ENCODE measurements at regions not wholly inside any gene's neighbourhood (a gene's known extent, or its start where the extent isn't known, plus 50 kb on each side); places are given as distances from the start of the nearest gene placed in this dataset.

- ChIA-PET CTCF (no interaction called here), POLR2A (no interaction called here)
- no peak overlapping the region for H3K4me3 ChIP-seq (ENCODE audit: low read depth, low read length)
- no peak for DNase-seq (ENCODE audit: low read depth, low spot score)
- TF ChIP-seq CTCF (IDR thresholded peaks at IDR 0.05; ENCODE audit: insufficient read depth, low read length, missing control alignments): no peak
Measured at GRCh38 chr6:120557554-120557953, 776.7 kb downstream of the TBC1D32 start.

DNA sequence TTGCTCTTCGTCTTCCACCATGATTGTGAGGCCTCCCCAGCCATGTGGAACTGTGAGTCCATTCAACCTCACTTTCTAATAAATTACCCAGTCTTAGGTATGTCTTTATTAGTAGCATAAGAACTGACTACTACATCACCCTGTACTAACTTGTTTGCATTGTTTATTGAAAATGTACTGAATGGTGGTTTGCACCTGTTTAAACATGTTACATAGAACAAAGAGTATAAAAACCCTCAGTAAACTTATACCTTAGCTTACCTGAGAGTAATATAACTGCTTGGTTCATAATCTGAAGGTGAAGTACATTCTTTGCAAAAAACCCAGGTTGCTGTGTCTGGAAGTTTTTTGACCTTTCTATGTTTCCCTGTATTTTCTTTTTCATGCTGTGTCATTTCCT is 777.8 kb downstream of the TBC1D32 start:
- TF ChIP-seq CTCF (IDR thresholded peaks at IDR 0.05; ENCODE audit: insufficient read depth, low read length, missing control alignments): no peak
- no peak overlapping the region for H3K4me3 ChIP-seq (ENCODE audit: low read depth, low read length)
- no peak for DNase-seq (ENCODE audit: low read depth, low spot score)
- POLR2A ChIA-PET: no interaction called here
- CTCF ChIA-PET: no interaction called here

DNA sequence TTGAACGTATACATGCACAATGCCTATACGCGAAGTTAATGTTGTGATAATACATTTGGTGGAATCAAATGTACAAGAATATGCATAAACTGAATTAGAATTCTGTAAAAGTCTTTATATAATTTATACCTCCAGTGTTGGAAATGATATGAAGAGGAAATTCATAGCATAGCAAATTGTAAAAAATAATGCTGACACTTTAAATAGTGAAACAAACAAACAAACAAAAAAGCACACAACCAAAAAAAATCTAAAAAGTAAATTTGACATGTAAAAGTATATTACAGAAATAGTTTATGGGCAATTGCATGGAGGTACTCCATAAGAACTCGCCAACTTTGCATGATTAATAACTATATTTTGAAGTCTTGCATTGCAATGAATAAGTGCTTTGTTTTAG is 780.9 kb downstream of the TBC1D32 start:
- no peak for DNase-seq (ENCODE audit: low read depth, low spot score)
- no peak overlapping the region for H3K4me3 ChIP-seq (ENCODE audit: low read depth, low read length)
- CTCF ChIA-PET: no interaction called here
- POLR2A ChIA-PET: no interaction called here
- TF ChIP-seq CTCF (IDR thresholded peaks at IDR 0.05; ENCODE audit: insufficient read depth, low read length, missing control alignments): no peak

GRCh38 chr6:120545353-120545752 is 788.9 kb downstream of the TBC1D32 start:
- no peak for TF ChIP-seq CTCF (IDR thresholded peaks at IDR 0.05; ENCODE audit: insufficient read depth, low read length, missing control alignments)
- no peak for DNase-seq (ENCODE audit: low read depth, low spot score)
- ChIA-PET POLR2A (no interaction called here), CTCF (no interaction called here)
- no peak overlapping the region for H3K4me3 ChIP-seq (ENCODE audit: low read depth, low read length)

DNA sequence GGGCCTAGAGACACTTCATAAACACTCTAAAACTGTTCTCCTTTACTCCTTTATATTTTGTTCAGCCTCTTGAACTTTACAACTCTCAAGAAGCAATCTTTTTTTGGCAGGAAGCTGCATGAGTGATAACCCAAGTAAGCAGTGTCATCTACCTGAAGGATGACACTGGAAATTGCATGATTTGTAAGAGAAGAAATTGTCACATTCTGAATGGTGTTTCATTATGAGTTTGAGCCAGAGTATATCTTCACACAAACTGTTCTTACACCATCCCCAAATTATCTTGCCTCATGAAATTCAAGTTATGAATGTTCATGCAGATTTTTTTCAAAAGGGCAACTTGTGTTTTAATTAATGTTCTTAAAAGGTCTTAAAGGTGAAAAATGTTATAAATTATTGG is 799.3 kb downstream of the TBC1D32 start:
- POLR2A ChIA-PET: no interaction called here
- TF ChIP-seq CTCF (IDR thresholded peaks at IDR 0.05; ENCODE audit: insufficient read depth, low read length, missing control alignments): no peak

GRCh38 chr6:120526576-120526975 is 807.7 kb downstream of the TBC1D32 start:
- CTCF ChIA-PET: no interaction called here
- no peak for TF ChIP-seq CTCF (IDR thresholded peaks at IDR 0.05; ENCODE audit: insufficient read depth, low read length, missing control alignments)
- POLR2A ChIA-PET: no interaction called here
- no peak overlapping the region for H3K4me3 ChIP-seq (ENCODE audit: low read depth, low read length)
- DNase-seq (ENCODE audit: low read depth, low spot score): no peak

More for the DNA sequence above, 799.3 kb downstream of the TBC1D32 start:
- DNase-seq (ENCODE audit: low read depth, low spot score): no peak
- H3K4me3 ChIP-seq (ENCODE audit: low read depth, low read length): no peak overlapping the region
- CTCF ChIA-PET: no interaction called here

All from AG04449 (cell line).